ENCODE measurements at regions not wholly inside any gene's neighbourhood (a gene's known extent, or its start where the extent isn't known, plus 50 kb on each side); places are given as distances from the start of the nearest gene placed in this dataset.
A peak's percentile ranks its signal among the peaks of the same experiment; 100 is the strongest.

DNA sequence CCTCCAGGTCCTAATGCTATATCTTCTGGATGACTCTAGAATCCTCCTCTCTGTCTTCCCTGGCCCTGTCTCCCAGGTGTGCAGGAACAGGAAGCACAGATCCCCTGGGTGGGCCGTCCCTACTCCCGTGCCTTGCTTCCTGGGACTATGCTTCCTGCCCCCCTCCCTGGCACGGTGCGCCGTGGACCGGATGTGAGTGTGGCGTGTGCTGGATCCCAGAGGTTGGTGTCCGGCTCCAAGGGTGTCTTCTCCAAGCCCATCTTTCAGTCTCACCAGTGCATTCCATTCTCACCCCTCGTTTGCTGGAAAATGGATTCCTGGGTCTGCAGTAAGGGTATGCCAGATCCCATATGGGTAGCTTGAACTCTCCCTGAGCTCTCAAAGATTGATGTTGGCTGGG, 144.4 kb upstream of the TWIST2 start:
- H3K36me3 Mint-ChIP-seq (ENCODE audit: low read depth), result no peaks in the 10 kb centered on the region
- H3K4me3 Mint-ChIP-seq (ENCODE audit: unreplicated experiment), result no peak overlapping the region
- TF ChIP-seq, protein P1, sequence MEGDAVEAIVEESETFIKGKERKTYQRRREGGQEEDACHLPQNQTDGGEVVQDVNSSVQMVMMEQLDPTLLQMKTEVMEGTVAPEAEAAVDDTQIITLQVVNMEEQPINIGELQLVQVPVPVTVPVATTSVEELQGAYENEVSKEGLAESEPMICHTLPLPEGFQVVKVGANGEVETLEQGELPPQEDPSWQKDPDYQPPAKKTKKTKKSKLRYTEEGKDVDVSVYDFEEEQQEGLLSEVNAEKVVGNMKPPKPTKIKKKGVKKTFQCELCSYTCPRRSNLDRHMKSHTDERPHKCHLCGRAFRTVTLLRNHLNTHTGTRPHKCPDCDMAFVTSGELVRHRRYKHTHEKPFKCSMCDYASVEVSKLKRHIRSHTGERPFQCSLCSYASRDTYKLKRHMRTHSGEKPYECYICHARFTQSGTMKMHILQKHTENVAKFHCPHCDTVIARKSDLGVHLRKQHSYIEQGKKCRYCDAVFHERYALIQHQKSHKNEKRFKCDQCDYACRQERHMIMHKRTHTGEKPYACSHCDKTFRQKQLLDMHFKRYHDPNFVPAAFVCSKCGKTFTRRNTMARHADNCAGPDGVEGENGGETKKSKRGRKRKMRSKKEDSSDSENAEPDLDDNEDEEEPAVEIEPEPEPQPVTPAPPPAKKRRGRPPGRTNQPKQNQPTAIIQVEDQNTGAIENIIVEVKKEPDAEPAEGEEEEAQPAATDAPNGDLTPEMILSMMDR (IDR thresholded peaks at IDR 0.05), result no peak
- peaks cover 7% of the 10 kb centered on the region for H3K27me3 Mint-ChIP-seq (ENCODE audit: low read depth)
- no peaks in the 10 kb centered on the region for H3K4me1 Mint-ChIP-seq (ENCODE audit: low read depth)
- no peak overlapping the region for H3K27ac Mint-ChIP-seq (ENCODE audit: unreplicated experiment)
- H3K9me3 Mint-ChIP-seq (ENCODE audit: low read depth), result no peaks in the 10 kb centered on the region
- no peak for DNase-seq (ENCODE audit: low spot score)

DNA sequence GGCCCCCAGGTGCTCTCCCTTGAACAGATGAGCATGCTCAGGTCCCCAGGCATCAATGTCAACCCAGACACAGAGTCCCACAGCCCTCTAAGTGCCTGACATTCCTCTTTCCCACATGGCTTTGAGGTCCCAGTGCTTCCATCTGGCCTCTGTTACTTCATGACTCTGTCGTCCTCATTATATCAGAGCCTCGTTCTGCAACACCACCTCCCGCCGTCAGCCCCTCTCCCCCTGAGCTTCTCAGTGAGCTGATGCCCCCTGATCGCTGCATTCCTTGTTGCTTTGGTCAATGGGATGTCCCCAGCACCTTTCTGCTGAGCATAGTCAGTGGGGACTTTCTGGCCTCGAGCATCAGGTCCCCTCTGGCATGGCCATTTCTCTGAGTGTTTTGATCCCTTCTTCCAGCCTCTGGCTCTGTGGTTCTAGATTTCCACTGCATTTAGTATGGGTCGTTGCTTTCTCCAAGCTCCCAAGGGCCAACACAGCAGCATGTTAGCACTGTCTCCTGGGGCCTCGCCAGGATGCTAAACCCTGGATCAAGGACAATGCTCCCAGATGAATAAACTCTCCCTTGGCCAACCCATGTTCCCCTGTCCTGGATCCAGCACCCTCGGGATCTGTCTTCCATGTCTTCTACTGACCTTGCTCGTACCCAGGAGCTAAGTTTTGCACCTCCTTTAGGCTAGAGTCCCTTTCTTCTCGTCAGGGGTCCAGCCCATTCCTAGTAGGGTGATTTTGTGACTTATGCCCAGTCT, 143.2 kb upstream of the TWIST2 start:
- DNase-seq (ENCODE audit: low spot score), result no peak
- Mint-ChIP-seq H3K27ac (ENCODE audit: unreplicated experiment) (no peak overlapping the region), H3K4me3 (ENCODE audit: unreplicated experiment) (no peak overlapping the region), H3K36me3 (ENCODE audit: low read depth) (no peaks in the 10 kb centered on the region), H3K27me3 (ENCODE audit: low read depth) (peaks cover 11% of the 10 kb centered on the region), H3K4me1 (ENCODE audit: low read depth) (peaks cover under 1% of the 10 kb centered on the region), H3K9me3 (ENCODE audit: low read depth) (no peaks in the 10 kb centered on the region)
- TF ChIP-seq, protein P1 (IDR thresholded peaks at IDR 0.05), result no peak

DNA sequence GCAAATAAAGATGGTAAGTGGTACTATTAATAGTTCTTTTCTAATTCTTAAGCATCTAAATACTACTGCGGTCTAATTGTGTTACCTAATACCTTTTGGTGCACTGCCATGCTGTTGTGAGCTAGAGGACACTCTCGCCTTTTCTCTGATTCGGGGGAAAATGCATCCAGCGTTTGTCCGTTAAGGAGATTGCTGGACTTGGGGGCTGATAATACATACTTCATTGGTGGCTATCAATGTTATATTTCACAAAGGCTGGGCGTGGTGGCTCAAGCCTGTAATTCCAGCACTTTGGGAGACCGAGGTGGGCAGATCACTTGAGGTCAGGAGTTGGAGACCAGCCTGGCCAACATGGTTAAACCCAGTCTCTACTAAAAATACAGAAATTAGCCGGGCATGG, 141.7 kb upstream of the TWIST2 start:
- Mint-ChIP-seq H3K27me3 (ENCODE audit: low read depth) (peaks cover 13% of the 10 kb centered on the region), H3K9me3 (ENCODE audit: low read depth) (no peaks in the 10 kb centered on the region), H3K4me3 (ENCODE audit: unreplicated experiment) (no peak overlapping the region), H3K36me3 (ENCODE audit: low read depth) (no peaks in the 10 kb centered on the region), H3K27ac (ENCODE audit: unreplicated experiment) (no peak overlapping the region), H3K4me1 (ENCODE audit: low read depth) (peaks cover 7% of the 10 kb centered on the region)
- TF ChIP-seq, protein P1 (IDR thresholded peaks at IDR 0.05), result no peak
- DNase-seq (ENCODE audit: low spot score), result no peak

DNA sequence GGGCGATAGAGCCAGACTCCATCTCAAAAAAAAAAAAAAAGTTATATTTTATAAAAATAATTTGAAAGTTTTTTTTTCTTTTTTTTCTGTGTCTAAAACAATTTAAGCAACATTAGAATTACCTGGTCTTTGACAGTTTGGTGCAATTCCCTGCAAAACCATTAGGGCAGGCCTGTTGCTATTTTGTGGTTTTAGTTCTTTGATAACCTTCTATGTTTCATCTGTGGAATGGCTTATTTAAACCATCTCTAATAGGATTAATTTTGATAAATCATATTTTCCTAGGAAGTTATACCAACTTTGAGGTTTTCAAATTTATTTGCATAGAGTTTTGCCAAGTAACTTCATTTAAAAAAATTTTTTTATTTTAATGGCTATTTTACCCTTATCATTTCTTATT, 141.2 kb upstream of the TWIST2 start:
- Mint-ChIP-seq H3K9me3 (ENCODE audit: low read depth) (no peaks in the 10 kb centered on the region), H3K4me3 (ENCODE audit: unreplicated experiment) (no peak overlapping the region), H3K4me1 (ENCODE audit: low read depth) (peaks cover 7% of the 10 kb centered on the region), H3K27ac (ENCODE audit: unreplicated experiment) (no peak overlapping the region), H3K27me3 (ENCODE audit: low read depth) (peaks cover 15% of the 10 kb centered on the region), H3K36me3 (ENCODE audit: low read depth) (no peaks in the 10 kb centered on the region)
- no peak for DNase-seq (ENCODE audit: low spot score)
- TF ChIP-seq, protein P1 (IDR thresholded peaks at IDR 0.05), result peak; percentile 55

DNA sequence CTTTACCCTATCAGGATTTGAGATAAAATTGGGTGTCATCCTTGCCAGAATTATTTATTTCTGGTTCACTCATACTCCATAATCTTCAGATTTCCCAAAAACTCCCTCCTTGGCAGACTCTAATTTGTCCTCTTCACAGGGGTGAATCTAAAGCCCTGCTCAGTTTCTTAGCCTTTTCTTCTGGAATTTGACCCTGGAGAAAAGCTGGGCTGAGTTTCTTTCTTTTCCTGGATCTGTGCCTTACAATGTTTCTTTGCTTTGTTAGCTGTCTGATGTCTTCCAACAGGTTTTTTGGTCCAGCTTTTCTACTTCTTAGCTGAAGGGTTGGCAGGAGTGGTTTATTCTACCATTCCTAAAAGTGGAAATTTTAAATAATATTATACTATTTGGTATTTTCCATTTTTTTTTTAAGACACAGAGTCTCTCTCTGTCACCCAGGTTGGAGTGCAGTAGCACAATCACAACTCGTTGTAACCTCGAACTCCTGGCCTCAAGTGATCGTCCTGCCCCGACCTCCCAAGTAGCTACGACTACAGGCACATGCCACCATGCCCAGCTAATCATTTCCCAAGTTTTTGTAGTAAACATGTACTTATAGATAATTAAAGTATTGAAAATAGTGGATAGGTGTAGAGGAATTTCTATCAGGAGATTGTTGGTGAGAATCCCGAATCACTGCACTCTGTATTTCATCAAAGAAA, 138.4 kb upstream of the TWIST2 start:
- TF ChIP-seq, protein P1 (IDR thresholded peaks at IDR 0.05), result no peak
- Mint-ChIP-seq H3K4me3 (ENCODE audit: unreplicated experiment) (no peak overlapping the region), H3K4me1 (ENCODE audit: low read depth) (peaks cover 7% of the 10 kb centered on the region), H3K9me3 (ENCODE audit: low read depth) (no peaks in the 10 kb centered on the region), H3K27me3 (ENCODE audit: low read depth) (peaks cover 18% of the 10 kb centered on the region), H3K27ac (ENCODE audit: unreplicated experiment) (no peak overlapping the region), H3K36me3 (ENCODE audit: low read depth) (no peaks in the 10 kb centered on the region)
- no peak for DNase-seq (ENCODE audit: low spot score)
